ENCODE measurements at regions not wholly inside any gene's neighbourhood (a gene's known extent, or its start where the extent isn't known, plus 50 kb on each side); places are given as distances from the start of the nearest gene placed in this dataset.

- TF ChIP-seq, protein P1, sequence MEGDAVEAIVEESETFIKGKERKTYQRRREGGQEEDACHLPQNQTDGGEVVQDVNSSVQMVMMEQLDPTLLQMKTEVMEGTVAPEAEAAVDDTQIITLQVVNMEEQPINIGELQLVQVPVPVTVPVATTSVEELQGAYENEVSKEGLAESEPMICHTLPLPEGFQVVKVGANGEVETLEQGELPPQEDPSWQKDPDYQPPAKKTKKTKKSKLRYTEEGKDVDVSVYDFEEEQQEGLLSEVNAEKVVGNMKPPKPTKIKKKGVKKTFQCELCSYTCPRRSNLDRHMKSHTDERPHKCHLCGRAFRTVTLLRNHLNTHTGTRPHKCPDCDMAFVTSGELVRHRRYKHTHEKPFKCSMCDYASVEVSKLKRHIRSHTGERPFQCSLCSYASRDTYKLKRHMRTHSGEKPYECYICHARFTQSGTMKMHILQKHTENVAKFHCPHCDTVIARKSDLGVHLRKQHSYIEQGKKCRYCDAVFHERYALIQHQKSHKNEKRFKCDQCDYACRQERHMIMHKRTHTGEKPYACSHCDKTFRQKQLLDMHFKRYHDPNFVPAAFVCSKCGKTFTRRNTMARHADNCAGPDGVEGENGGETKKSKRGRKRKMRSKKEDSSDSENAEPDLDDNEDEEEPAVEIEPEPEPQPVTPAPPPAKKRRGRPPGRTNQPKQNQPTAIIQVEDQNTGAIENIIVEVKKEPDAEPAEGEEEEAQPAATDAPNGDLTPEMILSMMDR (IDR thresholded peaks at IDR 0.05) = no peak
- TF ChIP-seq NR3C1 (CRISPR knock-in tag; conservative IDR thresholded peaks at IDR 0.05; ENCODE audit: low read depth) (no peak), CREM (CRISPR knock-in tag; IDR thresholded peaks at IDR 0.05) (no peak), STAT6 (CRISPR knock-in tag; conservative IDR thresholded peaks at IDR 0.05; ENCODE audit: low read depth) (no peak), NR2C2 (CRISPR knock-in tag; IDR thresholded peaks at IDR 0.05) (no peak), ZNF138 (CRISPR knock-in tag; conservative IDR thresholded peaks at IDR 0.05) (no peak)
- TF ChIP-seq, protein P2, sequence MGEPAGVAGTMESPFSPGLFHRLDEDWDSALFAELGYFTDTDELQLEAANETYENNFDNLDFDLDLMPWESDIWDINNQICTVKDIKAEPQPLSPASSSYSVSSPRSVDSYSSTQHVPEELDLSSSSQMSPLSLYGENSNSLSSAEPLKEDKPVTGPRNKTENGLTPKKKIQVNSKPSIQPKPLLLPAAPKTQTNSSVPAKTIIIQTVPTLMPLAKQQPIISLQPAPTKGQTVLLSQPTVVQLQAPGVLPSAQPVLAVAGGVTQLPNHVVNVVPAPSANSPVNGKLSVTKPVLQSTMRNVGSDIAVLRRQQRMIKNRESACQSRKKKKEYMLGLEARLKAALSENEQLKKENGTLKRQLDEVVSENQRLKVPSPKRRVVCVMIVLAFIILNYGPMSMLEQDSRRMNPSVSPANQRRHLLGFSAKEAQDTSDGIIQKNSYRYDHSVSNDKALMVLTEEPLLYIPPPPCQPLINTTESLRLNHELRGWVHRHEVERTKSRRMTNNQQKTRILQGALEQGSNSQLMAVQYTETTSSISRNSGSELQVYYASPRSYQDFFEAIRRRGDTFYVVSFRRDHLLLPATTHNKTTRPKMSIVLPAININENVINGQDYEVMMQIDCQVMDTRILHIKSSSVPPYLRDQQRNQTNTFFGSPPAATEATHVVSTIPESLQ (CRISPR knock-in tag; IDR thresholded peaks at IDR 0.05) = no peak
Measured at GRCh38 chr5:173434270-173434669, 106.1 kb upstream of the STC2 start.

All from WTC11 (cell line).